ENCODE measurements at regions not wholly inside any gene's neighbourhood (a gene's known extent, or its start where the extent isn't known, plus 50 kb on each side); places are given as distances from the start of the nearest gene placed in this dataset.

- no peaks in the 10 kb centered on the region for H3K79me2 ChIP-seq (ENCODE audit: low read length)
- H2AFZ ChIP-seq (ENCODE audit: low read depth, low read length), result no peak overlapping the region
- TF ChIP-seq, protein P1, sequence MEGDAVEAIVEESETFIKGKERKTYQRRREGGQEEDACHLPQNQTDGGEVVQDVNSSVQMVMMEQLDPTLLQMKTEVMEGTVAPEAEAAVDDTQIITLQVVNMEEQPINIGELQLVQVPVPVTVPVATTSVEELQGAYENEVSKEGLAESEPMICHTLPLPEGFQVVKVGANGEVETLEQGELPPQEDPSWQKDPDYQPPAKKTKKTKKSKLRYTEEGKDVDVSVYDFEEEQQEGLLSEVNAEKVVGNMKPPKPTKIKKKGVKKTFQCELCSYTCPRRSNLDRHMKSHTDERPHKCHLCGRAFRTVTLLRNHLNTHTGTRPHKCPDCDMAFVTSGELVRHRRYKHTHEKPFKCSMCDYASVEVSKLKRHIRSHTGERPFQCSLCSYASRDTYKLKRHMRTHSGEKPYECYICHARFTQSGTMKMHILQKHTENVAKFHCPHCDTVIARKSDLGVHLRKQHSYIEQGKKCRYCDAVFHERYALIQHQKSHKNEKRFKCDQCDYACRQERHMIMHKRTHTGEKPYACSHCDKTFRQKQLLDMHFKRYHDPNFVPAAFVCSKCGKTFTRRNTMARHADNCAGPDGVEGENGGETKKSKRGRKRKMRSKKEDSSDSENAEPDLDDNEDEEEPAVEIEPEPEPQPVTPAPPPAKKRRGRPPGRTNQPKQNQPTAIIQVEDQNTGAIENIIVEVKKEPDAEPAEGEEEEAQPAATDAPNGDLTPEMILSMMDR (IDR thresholded peaks at IDR 0.05; ENCODE audit: low read depth, low read length), result no peak
- no peak for TF ChIP-seq EZH2phosphoT487 (IDR thresholded peaks at IDR 0.05; ENCODE audit: low read depth)
- no peak overlapping the region for H3K9ac ChIP-seq (ENCODE audit: low read length)
- H3K9me3 ChIP-seq (ENCODE audit: insufficient read depth, low read length), result no peaks in the 10 kb centered on the region
- H3K36me3 ChIP-seq (replicated peaks; ENCODE audit: low read depth, low read length), result no peaks in the 10 kb centered on the region
- peaks cover 48% of the 10 kb centered on the region for H3K27me3 ChIP-seq (ENCODE audit: low read depth, low read length)
- no peak overlapping the region for H3K4me2 ChIP-seq (ENCODE audit: low read length)
- no peak overlapping the region for H3K27ac ChIP-seq (ENCODE audit: low read length)
- no peaks in the 10 kb centered on the region for H3K4me1 ChIP-seq (ENCODE audit: low read length)
- H3K4me3 ChIP-seq (ENCODE audit: low read length), result no peak overlapping the region
- H4K20me1 ChIP-seq (ENCODE audit: insufficient read depth, low read length), result no peaks in the 10 kb centered on the region
These were observed 80.7 kb downstream of the SCN11A start for GRCh38 chr3:38970851-38971638.

- H3K4me3 ChIP-seq (ENCODE audit: low read length), result no peak overlapping the region
- no peaks in the 10 kb centered on the region for H3K9me3 ChIP-seq (ENCODE audit: insufficient read depth, low read length)
- no peaks in the 10 kb centered on the region for H3K36me3 ChIP-seq (replicated peaks; ENCODE audit: low read depth, low read length)
- H4K20me1 ChIP-seq (ENCODE audit: insufficient read depth, low read length), result no peaks in the 10 kb centered on the region
- no peaks in the 10 kb centered on the region for H3K4me1 ChIP-seq (ENCODE audit: low read length)
- H3K4me2 ChIP-seq (ENCODE audit: low read length), result no peak overlapping the region
- no peak for TF ChIP-seq EZH2phosphoT487 (IDR thresholded peaks at IDR 0.05; ENCODE audit: low read depth)
- TF ChIP-seq, protein P1 (IDR thresholded peaks at IDR 0.05; ENCODE audit: low read depth, low read length), result no peak
- no peaks in the 10 kb centered on the region for H3K79me2 ChIP-seq (ENCODE audit: low read length)
- H2AFZ ChIP-seq (ENCODE audit: low read depth, low read length), result no peak overlapping the region
- no peak overlapping the region for H3K27ac ChIP-seq (ENCODE audit: low read length)
- no peak overlapping the region for H3K9ac ChIP-seq (ENCODE audit: low read length)
- peaks cover 43% of the 10 kb centered on the region for H3K27me3 ChIP-seq (ENCODE audit: low read depth, low read length)
These were observed 82.2 kb downstream of the SCN11A start for GRCh38 chr3:38969317-38970235.

GRCh38 chr3:38968891-38969290 is 82.9 kb downstream of the SCN11A start:
- Histone ChIP-seq H3K4me2 (ENCODE audit: low read length) (no peak overlapping the region), H4K20me1 (ENCODE audit: insufficient read depth, low read length) (no peaks in the 10 kb centered on the region), H3K27ac (ENCODE audit: low read length) (no peak overlapping the region), H3K4me1 (ENCODE audit: low read length) (no peaks in the 10 kb centered on the region), H3K36me3 (replicated peaks; ENCODE audit: low read depth, low read length) (no peaks in the 10 kb centered on the region), H3K9me3 (ENCODE audit: insufficient read depth, low read length) (no peaks in the 10 kb centered on the region), H3K79me2 (ENCODE audit: low read length) (no peaks in the 10 kb centered on the region), H3K27me3 (ENCODE audit: low read depth, low read length) (peaks cover 46% of the 10 kb centered on the region), H3K9ac (ENCODE audit: low read length) (no peak overlapping the region), H2AFZ (ENCODE audit: low read depth, low read length) (no peak overlapping the region), H3K4me3 (ENCODE audit: low read length) (no peak overlapping the region)
- TF ChIP-seq, protein P1 (IDR thresholded peaks at IDR 0.05; ENCODE audit: low read depth, low read length), result no peak
- no peak for TF ChIP-seq EZH2phosphoT487 (IDR thresholded peaks at IDR 0.05; ENCODE audit: low read depth)

GRCh38 chr3:38968403-38968802 is 83.3 kb downstream of the SCN11A start:
- Histone ChIP-seq H3K4me2 (ENCODE audit: low read length) (no peak overlapping the region), H3K9ac (ENCODE audit: low read length) (no peak overlapping the region), H3K27me3 (ENCODE audit: low read depth, low read length) (peaks cover 46% of the 10 kb centered on the region), H3K4me1 (ENCODE audit: low read length) (no peaks in the 10 kb centered on the region), H3K36me3 (replicated peaks; ENCODE audit: low read depth, low read length) (no peaks in the 10 kb centered on the region), H2AFZ (ENCODE audit: low read depth, low read length) (no peak overlapping the region), H3K79me2 (ENCODE audit: low read length) (no peaks in the 10 kb centered on the region), H3K27ac (ENCODE audit: low read length) (no peak overlapping the region), H3K4me3 (ENCODE audit: low read length) (no peak overlapping the region), H3K9me3 (ENCODE audit: insufficient read depth, low read length) (no peaks in the 10 kb centered on the region), H4K20me1 (ENCODE audit: insufficient read depth, low read length) (no peaks in the 10 kb centered on the region)
- no peak for TF ChIP-seq EZH2phosphoT487 (IDR thresholded peaks at IDR 0.05; ENCODE audit: low read depth)
- TF ChIP-seq, protein P1 (IDR thresholded peaks at IDR 0.05; ENCODE audit: low read depth, low read length), result no peak

All from OCI-LY3 (cell line).